ENCODE measurements at regions not wholly inside any gene's neighbourhood (a gene's known extent, or its start where the extent isn't known, plus 50 kb on each side); places are given as distances from the start of the nearest gene placed in this dataset.
"Not testable (repeated sequence)": the region's sequence is repeated elsewhere in the genome, so short reads cannot be mapped to it uniquely, and the experiment has no call there.

GRCh38 chr6:122268394-122268793 lies 131.1 kb upstream of the HSF2 start:
- no peaks in the 10 kb centered on the region for H3K4me1 Mint-ChIP-seq
- H3K9me3 Mint-ChIP-seq: peaks cover 2 to 15% (median 3%) of the 10 kb centered on the region in 3 donors
- H3K36me3 Mint-ChIP-seq: no peaks in the 10 kb centered on the region

GRCh38 chr6:122276637-122277036 lies 122.8 kb upstream of the HSF2 start:
- Mint-ChIP-seq H3K4me1 (no peaks in the 10 kb centered on the region), H3K36me3 (no peaks in the 10 kb centered on the region), H3K9me3 (peaks cover 0 to 4% (median 0%) of the 10 kb centered on the region in 3 donors), H3K27me3 (no peaks in the 10 kb centered on the region), H3K4me3 (no peak overlapping the region), H3K27ac (no peak overlapping the region)

More at GRCh38 chr6:122268394-122268793, 131.1 kb upstream of the HSF2 start:
- no peaks in the 10 kb centered on the region for H3K27me3 Mint-ChIP-seq
- H3K27ac Mint-ChIP-seq: no peak overlapping the region
- H3K4me3 Mint-ChIP-seq: no peak overlapping the region

DNA sequence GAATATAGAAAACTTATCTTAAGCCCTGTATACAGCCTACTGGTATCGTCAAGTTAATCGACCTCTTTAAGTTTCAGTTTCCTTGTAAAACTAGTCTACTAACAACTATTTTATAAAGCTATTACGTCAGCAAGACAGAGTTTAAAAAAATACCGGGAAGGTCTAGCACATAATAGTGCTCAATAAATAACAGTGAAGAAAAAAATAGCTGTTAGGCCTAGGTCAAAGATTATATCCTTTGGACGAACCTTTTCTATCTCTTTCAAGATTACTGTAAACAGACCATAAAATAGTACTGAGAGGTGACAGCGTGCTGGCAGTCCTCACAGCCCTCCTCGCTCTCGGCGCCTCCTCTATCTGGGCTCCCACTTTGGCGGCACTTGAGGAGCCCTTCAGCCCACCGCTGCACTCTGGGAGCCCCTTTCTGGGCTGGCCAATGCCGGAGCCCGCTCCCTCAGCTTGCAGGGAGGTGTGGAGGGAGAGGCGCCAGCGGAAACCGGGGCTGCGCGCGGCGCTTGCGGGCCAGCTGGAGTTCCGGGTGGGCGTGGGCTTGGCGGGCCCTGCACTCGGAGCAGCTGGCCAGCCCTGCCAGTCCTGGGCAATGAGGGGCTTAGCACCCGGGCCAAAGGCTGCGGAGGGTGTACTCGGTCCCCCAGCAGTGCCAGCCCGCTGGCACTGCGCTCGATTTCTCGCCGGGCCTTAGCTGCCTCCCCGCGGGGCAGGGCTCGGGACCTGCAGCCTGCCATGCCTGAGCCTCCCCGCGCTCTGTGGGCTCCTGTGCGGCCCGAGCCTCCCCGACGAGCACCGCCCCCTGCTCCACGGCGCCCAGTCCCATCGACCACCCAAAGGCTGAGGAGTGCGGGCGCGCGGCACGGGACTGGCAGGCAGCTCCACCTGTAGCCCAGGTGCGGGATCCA lies 119.1 kb upstream of the HSF2 start:
- H3K27ac Mint-ChIP-seq, H3K4me3 Mint-ChIP-seq, H3K27me3 Mint-ChIP-seq, H3K4me1 Mint-ChIP-seq, H3K36me3 Mint-ChIP-seq, H3K9me3 Mint-ChIP-seq: not testable (repeated sequence)

DNA sequence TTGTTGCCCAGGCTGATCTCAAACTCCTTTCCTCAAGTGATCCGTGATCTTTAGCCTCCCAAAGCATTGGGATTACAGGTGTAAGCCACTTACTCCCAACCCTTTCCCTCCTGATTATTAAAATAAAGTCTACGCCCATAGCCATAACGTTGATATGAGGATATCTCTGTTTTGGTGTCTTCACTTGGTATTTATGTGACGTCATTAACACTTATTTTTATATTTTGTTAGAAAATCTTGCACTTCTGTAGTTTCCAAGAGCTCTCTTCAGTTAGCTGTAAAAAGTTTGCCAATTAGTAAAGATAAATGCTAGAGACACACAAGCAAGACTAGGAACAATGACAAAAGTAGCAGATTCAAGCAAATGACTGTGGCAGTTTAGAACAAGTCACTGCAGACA lies 115.6 kb upstream of the HSF2 start:
- no peaks in the 10 kb centered on the region for H3K27me3 Mint-ChIP-seq
- H3K27ac Mint-ChIP-seq: no peak overlapping the region
- no peaks in the 10 kb centered on the region for H3K36me3 Mint-ChIP-seq
- H3K9me3 Mint-ChIP-seq: peaks cover 0 to 2% (median 1%) of the 10 kb centered on the region in 3 donors
- no peak overlapping the region for H3K4me3 Mint-ChIP-seq
- no peaks in the 10 kb centered on the region for H3K4me1 Mint-ChIP-seq

DNA sequence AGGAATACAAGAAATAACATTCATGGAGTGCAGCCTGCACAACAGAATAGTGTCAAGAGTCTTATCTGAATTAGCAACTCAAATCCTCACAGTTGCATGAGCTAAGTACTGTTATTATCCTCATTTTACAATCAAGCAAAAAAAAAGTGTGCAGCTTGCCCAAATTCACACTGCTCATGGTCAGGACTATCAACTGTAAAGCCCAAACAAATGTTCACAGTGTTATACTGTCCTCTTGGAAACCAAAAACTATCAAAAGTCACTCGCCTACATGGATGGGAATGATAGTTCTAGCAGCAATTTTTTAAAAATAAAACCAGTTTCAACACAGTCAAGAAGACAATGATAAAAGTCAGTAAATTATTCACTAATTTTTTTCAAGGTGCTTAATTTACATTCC lies 114.6 kb upstream of the HSF2 start:
- Mint-ChIP-seq H3K36me3 (no peaks in the 10 kb centered on the region), H3K4me3 (no peak overlapping the region), H3K9me3 (peaks cover 0 to 2% (median 1%) of the 10 kb centered on the region in 3 donors), H3K4me1 (no peaks in the 10 kb centered on the region), H3K27ac (no peak overlapping the region), H3K27me3 (no peaks in the 10 kb centered on the region)

DNA sequence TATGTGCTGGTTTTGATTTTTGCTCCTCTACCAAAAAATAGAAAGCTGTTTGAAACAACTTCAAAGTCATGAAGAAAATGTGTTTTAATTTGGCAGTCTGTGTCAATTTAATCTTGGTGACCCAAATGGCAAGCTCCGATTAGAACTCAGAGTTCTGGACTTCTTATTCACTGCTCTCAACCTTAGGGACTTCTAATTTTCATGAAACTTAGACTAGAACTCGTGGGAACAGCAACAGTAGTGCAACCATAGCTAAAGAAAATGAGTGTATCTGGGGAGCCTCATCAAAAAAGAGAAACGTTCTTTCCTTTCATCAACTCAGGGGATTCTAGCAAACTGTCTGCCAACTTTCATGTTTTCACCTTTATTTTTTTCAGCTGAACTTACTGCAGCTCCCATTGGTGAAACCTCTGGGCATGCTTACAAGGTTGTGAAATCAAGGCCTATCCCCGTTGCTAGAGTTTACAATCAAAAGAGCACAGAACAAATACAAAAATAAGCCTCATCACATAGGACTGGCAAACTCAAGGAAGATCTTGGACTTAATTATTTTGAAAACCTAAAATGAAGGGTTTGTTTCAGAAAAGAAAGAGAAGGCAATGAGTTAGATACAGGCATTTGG lies 114.0 kb upstream of the HSF2 start:
- H3K27me3 Mint-ChIP-seq: no peaks in the 10 kb centered on the region
- no peaks in the 10 kb centered on the region for H3K36me3 Mint-ChIP-seq
- peaks cover 0 to 1% (median 0%) of the 10 kb centered on the region in 3 donors for H3K9me3 Mint-ChIP-seq
- H3K27ac Mint-ChIP-seq: no peak overlapping the region
- no peaks in the 10 kb centered on the region for H3K4me1 Mint-ChIP-seq
- H3K4me3 Mint-ChIP-seq: no peak overlapping the region

DNA sequence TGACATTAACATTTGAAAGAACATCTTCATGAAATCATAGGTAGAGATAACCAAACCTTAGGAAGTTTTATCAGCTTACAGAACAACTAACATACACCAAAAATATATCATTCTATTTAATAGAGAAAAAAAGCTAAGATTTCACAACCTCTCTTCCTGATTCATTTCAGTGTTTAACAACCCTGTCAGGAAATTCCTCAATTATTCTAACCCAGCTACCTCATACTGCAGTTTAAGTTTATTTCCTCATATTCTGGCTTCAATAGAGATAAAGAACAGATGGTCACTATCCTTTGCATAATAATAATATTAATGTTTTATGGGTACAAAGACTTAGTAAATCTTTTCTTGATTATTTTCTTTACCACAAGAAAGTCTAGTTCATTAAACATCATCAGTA lies 112.9 kb upstream of the HSF2 start:
- H3K27ac Mint-ChIP-seq: no peak overlapping the region
- no peak overlapping the region for H3K4me3 Mint-ChIP-seq
- no peaks in the 10 kb centered on the region for H3K36me3 Mint-ChIP-seq
- no peaks in the 10 kb centered on the region for H3K4me1 Mint-ChIP-seq
- no peaks in the 10 kb centered on the region for H3K27me3 Mint-ChIP-seq
- H3K9me3 Mint-ChIP-seq: peaks cover 0 to 1% (median 0%) of the 10 kb centered on the region in 3 donors

GRCh38 chr6:122289762-122290539 lies 109.5 kb upstream of the HSF2 start:
- Mint-ChIP-seq H3K4me3 (no peak overlapping the region), H3K9me3 (no peaks in the 10 kb centered on the region), H3K4me1 (no peaks in the 10 kb centered on the region), H3K27me3 (no peaks in the 10 kb centered on the region), H3K27ac (no peak overlapping the region), H3K36me3 (no peaks in the 10 kb centered on the region)

GRCh38 chr6:122297010-122297409 lies 102.4 kb upstream of the HSF2 start:
- H3K27ac Mint-ChIP-seq: no peak overlapping the region
- H3K27me3 Mint-ChIP-seq: no peaks in the 10 kb centered on the region
- peaks cover 0 to 1% (median 1%) of the 10 kb centered on the region in 3 donors for H3K9me3 Mint-ChIP-seq
- H3K36me3 Mint-ChIP-seq: no peaks in the 10 kb centered on the region
- H3K4me1 Mint-ChIP-seq: no peaks in the 10 kb centered on the region
- no peak overlapping the region for H3K4me3 Mint-ChIP-seq

DNA sequence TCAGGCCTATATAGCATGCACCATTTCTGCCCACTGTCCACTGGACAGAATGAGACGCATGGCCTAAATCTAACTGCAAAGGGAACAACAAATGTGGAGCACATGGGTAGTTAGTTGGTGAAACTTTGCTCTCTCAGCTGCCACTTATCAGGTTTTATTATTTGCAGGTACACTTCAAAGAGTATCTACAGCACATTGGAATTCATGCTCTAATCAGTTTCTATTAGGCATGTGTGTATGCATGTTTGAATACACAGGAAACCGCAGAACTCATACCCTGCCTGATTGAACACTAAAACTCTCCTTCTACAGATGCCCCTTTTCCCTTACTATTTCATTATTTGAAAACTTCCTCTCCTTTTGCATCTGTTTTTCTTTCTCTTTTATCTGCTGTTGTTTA lies 97.4 kb upstream of the HSF2 start:
- no peaks in the 10 kb centered on the region for H3K36me3 Mint-ChIP-seq
- no peak overlapping the region for H3K4me3 Mint-ChIP-seq
- peaks cover 0 to 10% (median 7%) of the 10 kb centered on the region in 3 donors for H3K9me3 Mint-ChIP-seq
- no peaks in the 10 kb centered on the region for H3K27me3 Mint-ChIP-seq
- H3K27ac Mint-ChIP-seq: no peak overlapping the region
- H3K4me1 Mint-ChIP-seq: no peaks in the 10 kb centered on the region

DNA sequence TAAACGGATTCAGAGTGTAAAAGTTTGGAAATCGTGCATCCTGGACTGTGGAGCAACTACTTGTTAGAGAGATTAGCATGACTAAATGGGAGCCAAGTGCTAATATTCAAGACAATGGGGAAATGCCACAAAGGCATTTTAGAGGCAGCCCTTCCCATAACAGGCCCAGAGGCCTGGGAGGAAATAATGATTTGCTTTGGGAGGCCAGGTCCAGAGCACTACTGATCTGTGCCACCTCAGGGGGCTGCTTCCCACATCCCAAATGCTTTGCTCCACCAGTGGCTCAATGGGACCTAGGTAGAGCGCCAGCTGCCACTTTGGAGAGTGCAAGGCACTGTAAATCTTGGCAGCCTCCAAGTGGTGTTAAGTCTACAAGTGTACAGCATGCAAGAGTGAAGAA lies 91.9 kb upstream of the HSF2 start:
- Mint-ChIP-seq H3K4me3 (no peak overlapping the region), H3K9me3 (peaks cover 3 to 21% (median 11%) of the 10 kb centered on the region in 3 donors), H3K27ac (no peak overlapping the region), H3K36me3 (no peaks in the 10 kb centered on the region), H3K4me1 (no peaks in the 10 kb centered on the region), H3K27me3 (no peaks in the 10 kb centered on the region)

DNA sequence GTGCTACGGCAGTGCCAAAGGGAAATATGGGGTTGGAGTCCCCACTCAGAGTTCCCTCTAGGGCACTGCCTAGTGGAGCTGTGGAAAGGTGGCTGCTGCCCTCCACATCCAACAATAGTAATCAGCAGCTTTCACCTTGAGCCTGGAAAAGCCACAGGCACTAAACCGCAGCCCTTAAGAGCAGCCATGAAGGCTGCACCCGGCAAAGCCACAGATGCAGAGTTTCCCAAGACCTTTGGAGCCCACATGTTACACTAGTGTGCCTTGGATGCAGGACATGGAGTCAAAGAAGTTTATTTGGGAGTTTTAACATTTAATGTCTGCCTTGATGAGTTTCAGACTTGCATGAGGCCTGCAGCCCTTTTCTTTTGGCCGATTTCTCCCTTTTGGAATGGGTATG lies 91.4 kb upstream of the HSF2 start:
- no peaks in the 10 kb centered on the region for H3K36me3 Mint-ChIP-seq
- no peaks in the 10 kb centered on the region for H3K27me3 Mint-ChIP-seq
- no peaks in the 10 kb centered on the region for H3K4me1 Mint-ChIP-seq
- no peak overlapping the region for H3K4me3 Mint-ChIP-seq
- peaks cover 3 to 21% (median 11%) of the 10 kb centered on the region in 3 donors for H3K9me3 Mint-ChIP-seq
- peak overlapping the region in 1 of 3 donors; percentile 31 for H3K27ac Mint-ChIP-seq

DNA sequence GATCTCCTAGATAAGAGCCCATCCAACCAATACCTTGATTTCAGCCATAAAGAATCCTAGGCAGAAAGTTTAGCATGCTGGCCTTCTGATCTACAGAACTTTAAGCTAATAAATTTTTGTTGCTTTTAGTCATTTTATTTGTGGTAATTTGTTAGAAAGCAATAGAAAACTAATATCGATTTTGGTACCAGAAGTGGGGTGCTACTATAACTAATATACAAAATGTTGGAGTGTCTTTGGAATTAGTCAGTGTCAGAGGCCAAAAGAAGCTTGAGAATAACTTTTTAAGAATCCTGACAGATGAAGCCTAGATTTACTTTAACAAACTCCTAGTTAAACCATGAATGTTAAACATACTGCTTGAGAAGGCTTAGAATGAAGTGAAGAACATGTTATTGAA lies 83.6 kb upstream of the HSF2 start:
- H3K27ac Mint-ChIP-seq: no peak overlapping the region
- no peaks in the 10 kb centered on the region for H3K27me3 Mint-ChIP-seq
- no peaks in the 10 kb centered on the region for H3K36me3 Mint-ChIP-seq

GRCh38 chr6:122322824-122323223 lies 76.6 kb upstream of the HSF2 start:
- Mint-ChIP-seq H3K27ac (no peak overlapping the region), H3K4me3 (peak overlapping the region; percentile 46 to 91 (median 78)), H3K9me3 (peaks cover 0 to 2% (median 0%) of the 10 kb centered on the region in 3 donors), H3K36me3 (no peaks in the 10 kb centered on the region), H3K27me3 (peaks cover 2% of the 10 kb centered on the region), H3K4me1 (peaks cover 6 to 14% (median 12%) of the 10 kb centered on the region in 3 donors)

More for the DNA sequence above, 83.6 kb upstream of the HSF2 start:
- H3K9me3 Mint-ChIP-seq: peaks cover 0 to 11% (median 8%) of the 10 kb centered on the region in 3 donors
- no peak overlapping the region for H3K4me3 Mint-ChIP-seq
- no peaks in the 10 kb centered on the region for H3K4me1 Mint-ChIP-seq

GRCh38 chr6:122323361-122323760 lies 76.1 kb upstream of the HSF2 start:
- no peaks in the 10 kb centered on the region for H3K36me3 Mint-ChIP-seq
- peaks cover 6 to 14% (median 12%) of the 10 kb centered on the region in 3 donors for H3K4me1 Mint-ChIP-seq
- H3K9me3 Mint-ChIP-seq: peaks cover 0 to 2% (median 0%) of the 10 kb centered on the region in 3 donors
- peak overlapping the region; percentile 46 to 91 (median 78) for H3K4me3 Mint-ChIP-seq
- peak overlapping the region in 1 of 3 donors; percentile 9 for H3K27ac Mint-ChIP-seq
- H3K27me3 Mint-ChIP-seq: peaks cover 2% of the 10 kb centered on the region
